ENCODE measurements at regions not wholly inside any gene's neighbourhood (a gene's known extent, or its start where the extent isn't known, plus 50 kb on each side); places are given as distances from the start of the nearest gene placed in this dataset.
"Not testable (repeated sequence)": the region's sequence is repeated elsewhere in the genome, so short reads cannot be mapped to it uniquely, and the experiment has no call there.

GRCh38 chr1:38523568-38523939 lies 336.0 kb downstream of the RRAGC start:
- DNase-seq = no peak
- H3K36me3 ChIP-seq = no peaks in the 10 kb centered on the region
- H3K4me1 ChIP-seq = no peaks in the 10 kb centered on the region

GRCh38 chr1:38522915-38523567 lies 336.5 kb downstream of the RRAGC start:
- no peaks in the 10 kb centered on the region; the same call in 1 of the 2 replicates for H3K9me3 ChIP-seq (replicated peaks)
- no peaks in the 10 kb centered on the region for H3K27me3 ChIP-seq
- H3K27ac ChIP-seq = no peak overlapping the region
- H3K4me3 ChIP-seq = no peak overlapping the region
- H3K36me3 ChIP-seq = no peaks in the 10 kb centered on the region
- H3K4me1 ChIP-seq = no peaks in the 10 kb centered on the region
- DNase-seq = no peak

More at GRCh38 chr1:38523568-38523939, 336.0 kb downstream of the RRAGC start:
- H3K27ac ChIP-seq = no peak overlapping the region
- no peak overlapping the region for H3K4me3 ChIP-seq
- H3K27me3 ChIP-seq = no peaks in the 10 kb centered on the region
- H3K9me3 ChIP-seq (replicated peaks) = no peaks in the 10 kb centered on the region; the same call in 1 of the 2 replicates

GRCh38 chr1:38516560-38516959 lies 343.0 kb downstream of the RRAGC start:
- no peaks in the 10 kb centered on the region for H3K36me3 ChIP-seq
- DNase-seq = no peak

GRCh38 chr1:38512789-38513188 lies 346.8 kb downstream of the RRAGC start:
- H3K4me3 ChIP-seq = no peak overlapping the region

More at GRCh38 chr1:38516560-38516959, 343.0 kb downstream of the RRAGC start:
- Histone ChIP-seq H3K4me3 (no peak overlapping the region), H3K4me1 (no peaks in the 10 kb centered on the region), H3K27me3 (no peaks in the 10 kb centered on the region), H3K9me3 (replicated peaks) (no peaks in the 10 kb centered on the region; the same call in 1 of the 2 replicates), H3K27ac (no peak overlapping the region)

GRCh38 chr1:38512024-38512767 lies 347.4 kb downstream of the RRAGC start:
- Histone ChIP-seq H3K9me3 (replicated peaks) (no peaks in the 10 kb centered on the region; the same call in 1 of the 2 replicates), H3K27me3 (0 out of 2 replicates have a peak, but pooled peaks cover 3% of the 10 kb centered on the region), H3K27ac (no peak overlapping the region), H3K36me3 (no peaks in the 10 kb centered on the region), H3K4me3 (no peak overlapping the region), H3K4me1 (no peaks in the 10 kb centered on the region)
- DNase-seq = no peak

More at GRCh38 chr1:38512789-38513188, 346.8 kb downstream of the RRAGC start:
- H3K27ac ChIP-seq = no peak overlapping the region
- DNase-seq = peak; percentile 13 to 33
- no peaks in the 10 kb centered on the region; the same call in 1 of the 2 replicates for H3K9me3 ChIP-seq (replicated peaks)
- 0 out of 2 replicates have a peak, but pooled peaks cover 3% of the 10 kb centered on the region for H3K27me3 ChIP-seq
- no peaks in the 10 kb centered on the region for H3K4me1 ChIP-seq
- no peaks in the 10 kb centered on the region for H3K36me3 ChIP-seq

GRCh38 chr1:38508232-38508631 lies 351.3 kb downstream of the RRAGC start:
- no peak for DNase-seq
- Histone ChIP-seq H3K27me3 (0 out of 2 replicates have a peak, but pooled peaks cover 3% of the 10 kb centered on the region), H3K27ac (no peak overlapping the region), H3K9me3 (replicated peaks) (no peaks in the 10 kb centered on the region), H3K36me3 (no peaks in the 10 kb centered on the region), H3K4me1 (no peaks in the 10 kb centered on the region), H3K4me3 (no peak overlapping the region)

GRCh38 chr1:38507563-38507962 lies 352.0 kb downstream of the RRAGC start:
- H3K4me1 ChIP-seq = no peaks in the 10 kb centered on the region

GRCh38 chr1:38505944-38506343 lies 353.6 kb downstream of the RRAGC start:
- Histone ChIP-seq H3K27ac (no peak overlapping the region), H3K4me3 (no peak overlapping the region), H3K9me3 (replicated peaks) (no peaks in the 10 kb centered on the region), H3K4me1 (no peaks in the 10 kb centered on the region), H3K27me3 (0 out of 2 replicates have a peak, but pooled peaks cover 3% of the 10 kb centered on the region), H3K36me3 (no peaks in the 10 kb centered on the region)
- no peak for DNase-seq

More at GRCh38 chr1:38507563-38507962, 352.0 kb downstream of the RRAGC start:
- no peak overlapping the region for H3K27ac ChIP-seq
- H3K27me3 ChIP-seq = 0 out of 2 replicates have a peak, but pooled peaks cover 3% of the 10 kb centered on the region
- no peaks in the 10 kb centered on the region for H3K9me3 ChIP-seq (replicated peaks)
- no peaks in the 10 kb centered on the region for H3K36me3 ChIP-seq
- no peak overlapping the region for H3K4me3 ChIP-seq
- peak in 1 of 2 experiments; percentile 32 for DNase-seq

GRCh38 chr1:38502758-38503157 lies 356.8 kb downstream of the RRAGC start:
- peak; percentile 54 to 66 for DNase-seq
- peaks cover 13% of the 10 kb centered on the region for H3K4me1 ChIP-seq
- no peaks in the 10 kb centered on the region for H3K36me3 ChIP-seq
- no peaks in the 10 kb centered on the region for H3K27me3 ChIP-seq
- H3K4me3 ChIP-seq = no peak overlapping the region
- H3K27ac ChIP-seq = no peak overlapping the region
- H3K9me3 ChIP-seq (replicated peaks) = no peaks in the 10 kb centered on the region

GRCh38 chr1:38500891-38501290 lies 358.7 kb downstream of the RRAGC start:
- Histone ChIP-seq H3K4me3 (no peak overlapping the region), H3K27ac (no peak overlapping the region)
- no peak for DNase-seq

GRCh38 chr1:38500352-38500751 lies 359.2 kb downstream of the RRAGC start:
- Histone ChIP-seq H3K4me1 (peaks cover 16% of the 10 kb centered on the region), H3K27ac (no peak overlapping the region), H3K4me3 (no peak overlapping the region), H3K27me3 (no peaks in the 10 kb centered on the region), H3K9me3 (replicated peaks) (no peaks in the 10 kb centered on the region), H3K36me3 (no peaks in the 10 kb centered on the region)
- DNase-seq = peak in 1 of 2 experiments; percentile 26

More at GRCh38 chr1:38500891-38501290, 358.7 kb downstream of the RRAGC start:
- H3K36me3 ChIP-seq = no peaks in the 10 kb centered on the region
- no peaks in the 10 kb centered on the region for H3K27me3 ChIP-seq
- H3K9me3 ChIP-seq (replicated peaks) = no peaks in the 10 kb centered on the region
- peaks cover 16% of the 10 kb centered on the region for H3K4me1 ChIP-seq

- no peaks in the 10 kb centered on the region for H3K27me3 ChIP-seq
- DNase-seq = no peak
- H3K36me3 ChIP-seq = no peaks in the 10 kb centered on the region
- H3K27ac ChIP-seq = no peak overlapping the region; the same call in 1 of the 2 replicates
- H3K4me1 ChIP-seq = peaks cover 16% of the 10 kb centered on the region
- H3K9me3 ChIP-seq (replicated peaks) = no peaks in the 10 kb centered on the region
- no peak overlapping the region for H3K4me3 ChIP-seq
These were observed 360.9 kb downstream of the RRAGC start for GRCh38 chr1:38498686-38499085.

- Histone ChIP-seq H3K4me3 (no peak overlapping the region), H3K27ac (peak overlapping the region; percentile 4; the same call in 1 of the 2 replicates), H3K36me3 (no peaks in the 10 kb centered on the region), H3K4me1 (peaks cover 16% of the 10 kb centered on the region), H3K27me3 (no peaks in the 10 kb centered on the region), H3K9me3 (replicated peaks) (no peaks in the 10 kb centered on the region)
- DNase-seq = peak; percentile 64 to 80
These were observed 361.5 kb downstream of the RRAGC start for GRCh38 chr1:38497921-38498656.

GRCh38 chr1:38493306-38493705 lies 366.3 kb downstream of the RRAGC start:
- DNase-seq; H3K4me1 ChIP-seq; H3K9me3 ChIP-seq (replicated peaks); H3K27me3 ChIP-seq; H3K36me3 ChIP-seq; H3K4me3 ChIP-seq; H3K27ac ChIP-seq: not testable (repeated sequence)

All from SJCRH30 (cell line).